ENCODE measurements at regions not wholly inside any gene's neighbourhood (a gene's known extent, or its start where the extent isn't known, plus 50 kb on each side); places are given as distances from the start of the nearest gene placed in this dataset.
A peak's percentile ranks its signal among the peaks of the same experiment; 100 is the strongest.

DNA sequence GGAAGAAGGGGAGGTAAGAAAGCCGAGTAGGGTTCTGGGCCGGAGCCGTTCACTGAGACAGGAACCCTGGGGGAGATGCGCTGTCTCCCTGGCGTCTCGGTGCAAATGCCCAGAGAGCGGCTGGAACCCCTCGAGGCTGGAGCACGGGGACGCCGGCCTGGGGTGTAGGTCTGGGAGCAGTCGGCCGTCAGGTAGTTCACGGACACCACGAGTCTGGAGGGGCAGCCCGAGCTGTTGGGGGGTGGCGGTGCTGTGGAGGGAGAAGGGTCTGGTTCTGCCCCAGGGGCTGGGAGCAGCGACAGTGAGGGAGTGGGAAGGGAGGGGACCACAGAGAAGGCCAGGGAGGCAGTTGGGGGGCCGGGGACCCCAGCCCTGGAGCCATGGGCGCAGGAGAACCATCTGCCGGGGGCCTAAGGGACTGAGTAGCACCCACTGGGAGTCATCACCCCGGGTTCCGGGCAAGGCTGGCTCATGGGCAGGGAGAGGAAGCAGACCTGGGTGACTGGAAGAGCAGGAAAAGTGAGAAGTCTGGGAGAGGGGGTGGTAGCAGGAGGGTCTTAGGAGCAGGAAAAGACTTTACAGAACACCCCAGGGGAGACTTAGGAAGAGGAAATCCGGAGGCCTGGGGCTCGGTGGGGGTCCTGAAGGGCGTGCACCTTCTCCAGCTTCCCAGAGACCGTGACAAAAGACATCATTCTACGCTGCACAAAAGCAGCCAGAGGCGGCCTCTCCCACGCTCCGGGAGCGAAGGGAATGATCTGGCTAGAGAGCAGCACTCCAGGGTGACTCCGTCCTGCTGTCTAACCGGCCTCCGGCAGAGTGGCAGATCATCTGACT is 173.1 kb upstream of the SOX1 start:
- DNase-seq (ENCODE audit: extremely low read depth, low read depth): no peak

GRCh38 chr13:111895896-111896821 is 170.8 kb upstream of the SOX1 start:
- DNase-seq (ENCODE audit: extremely low read depth, low read depth): no peak

DNA sequence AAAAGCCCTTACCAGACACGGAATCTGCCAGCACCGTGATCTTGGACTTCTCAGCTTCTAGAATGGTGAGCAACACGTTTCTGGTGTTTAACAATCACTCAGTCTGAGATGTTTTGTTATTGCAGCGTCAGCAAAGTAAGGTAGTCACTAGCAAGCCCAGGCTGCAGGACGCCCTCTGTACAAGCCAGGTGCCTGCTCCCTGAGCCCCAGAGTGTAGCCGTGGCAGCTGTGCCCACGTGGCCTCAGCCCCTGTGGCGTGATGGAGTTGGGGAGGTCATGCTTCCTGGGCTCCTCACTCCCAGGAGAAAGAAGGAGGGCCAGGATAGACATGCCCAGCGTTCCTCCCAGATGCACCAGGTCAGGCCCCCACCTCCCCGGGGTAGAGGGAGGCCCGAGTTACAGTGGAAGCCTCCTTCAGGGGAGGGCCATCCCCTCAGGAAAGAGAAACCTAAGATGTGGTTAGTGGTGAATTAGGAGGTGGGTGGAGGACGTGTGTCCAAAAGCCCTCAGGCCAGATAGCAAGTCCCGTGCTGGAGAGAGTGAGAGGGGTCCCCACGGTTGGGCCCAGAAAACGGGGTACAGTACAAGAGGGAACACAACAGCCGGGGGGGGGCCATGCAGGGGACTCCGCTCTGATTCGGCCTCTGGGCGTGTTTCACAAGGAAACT is 169.6 kb upstream of the SOX1 start:
- no peak for DNase-seq (ENCODE audit: extremely low read depth, low read depth)

GRCh38 chr13:111897846-111898215 is 169.1 kb upstream of the SOX1 start:
- DNase-seq (ENCODE audit: extremely low read depth, low read depth): no peak

DNA sequence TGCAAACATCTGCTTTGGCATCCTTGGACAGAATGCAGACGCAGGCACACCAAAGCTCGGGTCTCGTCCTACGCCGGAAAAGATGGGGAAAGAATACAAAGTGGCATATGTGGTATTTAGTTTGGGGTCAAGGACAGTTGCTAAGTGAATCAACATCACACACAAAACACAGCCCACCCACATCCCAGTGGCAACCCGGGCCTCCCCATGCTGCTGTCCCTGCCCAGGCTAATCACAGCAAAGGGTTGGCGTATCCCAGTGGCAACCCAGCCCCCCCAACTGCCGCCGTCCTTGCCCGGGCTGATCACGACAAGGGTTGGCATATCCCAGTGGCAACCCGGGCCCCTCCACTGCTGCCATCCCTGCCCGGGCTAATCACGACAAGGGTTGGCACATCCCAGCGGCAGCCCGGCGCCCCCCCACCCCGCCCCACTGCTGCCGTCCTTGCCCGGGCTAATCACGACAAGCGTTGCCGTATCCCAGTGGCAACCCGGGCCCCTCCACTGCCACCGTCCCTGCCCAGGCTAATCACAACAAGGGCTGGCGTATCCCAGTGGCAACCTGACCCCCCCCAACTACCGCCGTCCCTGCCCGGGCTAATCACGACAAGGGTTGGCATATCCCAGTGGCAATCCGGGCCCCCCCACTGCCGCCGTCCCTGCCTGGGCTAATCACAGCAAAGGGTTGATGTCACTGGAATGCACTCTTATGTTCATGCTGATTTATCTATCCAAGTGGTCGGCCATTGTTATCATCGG is 167.8 kb upstream of the SOX1 start:
- no peak for DNase-seq (ENCODE audit: extremely low read depth, low read depth)

DNA sequence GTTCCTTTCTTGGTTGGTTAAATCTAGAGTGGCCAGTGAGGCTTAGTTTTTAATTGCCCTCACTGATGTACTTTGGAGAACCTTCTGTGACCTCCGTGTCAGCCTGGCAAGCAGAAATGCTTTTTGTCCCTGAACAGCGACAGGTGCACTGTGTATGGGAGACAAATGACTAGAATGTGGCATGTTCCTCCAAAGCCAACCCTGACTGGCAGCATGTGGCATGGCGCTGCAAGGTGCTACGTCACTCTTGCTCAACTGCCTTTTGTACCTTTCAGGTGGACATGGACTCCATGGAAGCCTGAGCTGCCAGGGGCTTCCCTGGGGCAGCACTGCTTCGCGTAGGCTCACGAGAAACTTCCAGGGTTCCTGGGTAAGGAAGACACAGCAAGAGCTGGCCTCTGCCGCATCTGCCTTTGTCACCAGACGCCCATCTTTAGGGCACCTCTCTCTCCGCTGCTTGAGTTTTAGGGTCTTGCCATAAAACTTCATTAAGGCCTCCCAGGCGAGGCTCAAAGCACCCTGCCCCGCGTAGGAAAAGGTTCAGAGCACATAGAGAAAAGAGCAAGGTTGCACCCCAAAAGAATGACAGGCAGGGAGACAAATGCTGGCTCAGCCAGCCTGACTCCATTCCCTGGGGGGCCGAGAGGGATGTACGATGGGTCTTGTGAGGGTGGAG is 167.1 kb upstream of the SOX1 start:
- no peak for DNase-seq (ENCODE audit: extremely low read depth, low read depth)

DNA sequence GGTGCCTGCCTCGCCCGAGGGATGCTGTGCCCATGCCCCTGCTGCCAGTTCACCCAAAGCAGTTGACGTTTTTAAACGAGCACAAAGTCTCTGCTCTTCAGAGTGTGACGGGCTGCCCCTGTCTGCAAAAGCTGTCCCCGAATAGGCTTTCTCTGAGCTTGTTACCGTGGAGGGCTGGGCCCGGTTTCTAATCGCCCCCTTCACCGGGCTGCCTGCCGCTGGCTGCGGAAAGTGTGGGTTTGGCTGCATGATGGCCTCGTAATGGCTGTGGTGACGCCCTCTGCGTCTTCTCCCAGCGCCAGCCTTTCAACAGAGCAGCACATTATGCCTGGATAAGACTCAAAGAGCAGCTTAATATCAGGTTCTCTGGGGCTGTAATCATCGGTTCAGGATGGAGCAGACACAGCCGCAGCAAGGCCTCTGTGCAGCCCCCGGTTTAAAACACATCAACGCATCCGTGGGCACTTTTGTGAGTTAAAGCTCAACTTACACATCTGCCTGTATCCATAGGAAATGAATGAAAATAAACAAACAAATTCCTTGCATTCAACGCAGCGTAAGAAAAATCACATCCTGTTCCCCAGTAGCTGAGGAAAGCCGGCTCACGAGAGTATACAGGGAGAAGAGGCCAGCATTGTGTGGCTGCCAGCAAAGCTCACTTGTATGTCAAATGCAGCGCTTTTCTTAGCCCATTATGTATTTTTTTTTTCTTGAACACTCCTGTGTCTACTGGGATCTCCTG is 166.4 kb upstream of the SOX1 start:
- DNase-seq (ENCODE audit: extremely low read depth, low read depth): peak; percentile 13

DNA sequence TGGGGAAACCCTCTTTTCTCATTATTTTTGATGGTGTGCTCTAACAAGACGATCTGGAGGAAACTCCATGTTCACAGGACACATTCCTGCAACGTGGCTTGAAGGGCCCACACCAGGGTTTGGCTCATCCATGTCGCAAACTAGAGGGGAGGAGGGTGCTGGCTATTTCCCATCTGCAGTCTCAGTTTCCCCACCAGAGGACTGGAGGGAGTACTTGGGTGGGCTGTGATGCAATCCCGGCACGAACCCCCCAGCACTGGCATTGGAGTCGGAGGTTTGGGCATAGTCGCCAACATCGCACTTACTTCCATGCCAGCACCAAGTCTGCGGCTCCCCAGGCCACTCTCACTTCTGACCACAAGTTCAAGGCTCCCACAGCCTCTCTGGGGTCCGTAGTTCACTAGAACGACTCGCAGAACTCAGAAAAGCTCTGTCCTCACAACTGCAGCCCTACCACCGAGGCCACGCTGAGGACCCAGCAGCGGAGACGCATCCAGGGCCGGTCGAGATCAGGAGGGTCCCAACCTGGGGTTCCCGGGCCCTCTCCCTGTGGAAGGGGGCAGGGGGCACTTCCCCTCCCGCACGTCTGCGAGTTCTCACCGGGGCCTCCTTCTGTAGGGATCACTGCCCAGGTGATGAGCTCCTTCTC is 165.6 kb upstream of the SOX1 start:
- DNase-seq (ENCODE audit: extremely low read depth, low read depth): no peak

DNA sequence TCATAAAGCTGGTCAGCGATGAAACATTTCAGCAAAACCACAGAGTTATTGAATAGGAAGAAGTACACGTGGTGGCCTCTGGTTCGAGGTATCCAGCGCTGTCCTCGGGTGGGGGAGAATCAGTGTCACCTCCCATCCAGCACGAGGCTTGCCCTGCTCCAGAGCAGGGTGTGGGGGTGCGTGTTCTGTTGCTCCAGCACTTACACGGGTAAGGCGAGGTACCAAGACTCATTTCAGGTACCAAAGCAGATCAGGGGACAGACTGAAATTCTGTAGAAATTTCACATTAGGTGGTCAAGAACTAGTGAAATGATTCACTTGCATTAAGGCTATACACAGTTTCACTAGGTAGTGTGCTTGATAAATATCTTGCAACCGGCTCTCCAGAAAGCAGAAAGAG is 164.2 kb upstream of the SOX1 start:
- no peak for DNase-seq (ENCODE audit: extremely low read depth, low read depth)

DNA sequence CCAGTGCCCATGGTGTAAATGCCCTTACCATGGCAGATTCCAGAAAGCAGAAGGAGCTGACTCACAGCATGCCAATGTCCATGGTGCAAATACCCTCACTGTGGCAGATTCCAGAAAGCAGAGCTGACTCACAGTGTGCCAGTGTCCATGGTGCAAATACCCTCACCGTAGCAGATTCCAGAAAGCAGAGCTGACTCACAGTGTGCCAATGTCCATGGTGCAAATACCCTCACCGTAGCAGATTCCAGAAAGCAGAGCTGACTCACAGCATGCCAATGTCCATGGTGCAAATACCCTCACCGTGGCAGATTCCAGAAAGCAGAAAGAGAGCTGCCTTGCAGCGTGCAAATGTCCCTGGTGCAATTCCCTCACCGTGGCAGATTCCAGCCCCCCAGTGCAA is 163.8 kb upstream of the SOX1 start:
- peak; percentile 2 for DNase-seq (ENCODE audit: extremely low read depth, low read depth)

DNA sequence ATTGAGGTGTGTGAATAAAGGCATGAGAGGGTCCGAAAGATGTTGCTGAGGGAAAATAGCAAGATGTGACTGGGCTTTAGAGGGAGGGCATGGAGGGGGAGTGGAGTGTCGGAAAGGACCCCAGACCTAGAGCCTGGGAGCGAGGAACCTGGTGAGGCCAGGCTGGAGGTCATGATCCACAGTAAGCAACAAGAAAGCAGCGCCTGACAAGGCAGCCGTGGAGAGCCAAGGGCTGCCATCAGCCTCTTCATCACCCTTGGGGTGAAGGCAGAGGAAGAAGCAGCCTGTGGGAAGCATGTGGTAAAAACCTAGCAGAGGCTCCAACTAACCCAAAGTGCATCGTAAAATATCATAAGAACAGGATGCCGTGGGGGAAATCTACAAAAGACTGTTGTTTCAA is 162.8 kb upstream of the SOX1 start:
- no peak for DNase-seq (ENCODE audit: extremely low read depth, low read depth)

DNA sequence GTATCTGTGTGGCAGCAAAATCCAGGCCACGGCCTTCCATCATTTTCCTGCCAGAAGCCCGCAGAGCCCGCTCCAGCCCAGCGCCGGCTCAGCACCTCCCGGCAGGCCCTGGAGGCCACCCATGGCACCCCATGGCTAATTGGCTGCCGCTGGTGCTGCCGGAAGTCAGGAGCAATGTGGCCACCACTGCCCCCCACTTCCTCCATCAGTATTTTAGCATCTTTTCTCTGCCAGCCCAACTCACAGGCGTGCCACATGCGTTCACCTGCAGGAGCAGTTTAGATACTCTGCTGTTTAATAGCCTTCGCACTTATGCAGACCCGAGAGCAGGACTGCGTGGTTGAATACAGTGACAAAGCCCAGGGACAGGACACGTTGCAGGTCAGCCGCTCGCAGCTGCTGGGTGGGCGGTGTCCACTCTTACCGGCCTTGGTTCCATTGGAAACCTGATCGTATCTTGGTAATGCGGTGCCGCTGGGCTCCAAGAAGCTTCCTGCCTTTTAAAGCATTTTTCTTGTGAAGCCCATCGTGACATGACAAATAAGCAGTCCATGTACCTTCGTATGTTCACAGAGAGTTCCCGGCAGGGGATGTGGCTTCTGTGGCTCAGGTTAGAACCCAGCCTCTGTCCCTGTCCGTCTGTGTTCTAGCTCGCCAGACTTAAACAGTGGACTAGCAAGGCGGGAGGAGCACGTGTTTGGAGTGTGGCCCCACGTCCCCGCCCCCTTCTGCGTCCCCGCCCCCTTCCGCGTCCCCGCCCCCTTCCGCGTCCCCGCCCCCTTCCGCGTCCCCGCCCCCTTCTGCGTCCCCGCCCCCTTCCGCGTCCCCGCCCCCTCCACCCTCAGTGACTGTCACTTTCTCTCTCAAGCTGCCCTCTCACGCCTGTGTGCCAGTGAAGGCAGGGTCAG is 162.0 kb upstream of the SOX1 start:
- DNase-seq (ENCODE audit: extremely low read depth, low read depth): no peak

DNA sequence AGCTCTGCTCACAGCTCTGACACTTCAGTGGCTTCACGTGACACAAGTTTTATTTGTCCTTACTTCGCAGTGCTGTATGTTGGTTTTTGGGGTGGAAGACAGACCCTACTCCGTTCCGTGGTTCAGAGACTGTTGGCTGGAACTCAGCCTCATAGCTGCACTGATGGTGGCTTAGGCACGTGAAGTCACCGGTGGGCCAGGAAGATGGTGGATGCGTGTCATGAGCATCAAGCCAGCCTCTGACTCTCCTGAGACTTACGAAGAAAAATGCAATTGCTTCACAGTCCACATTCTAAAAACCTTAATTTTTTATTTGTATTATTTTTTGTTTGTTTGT is 161.4 kb upstream of the SOX1 start:
- no peak for DNase-seq (ENCODE audit: extremely low read depth, low read depth)

DNA sequence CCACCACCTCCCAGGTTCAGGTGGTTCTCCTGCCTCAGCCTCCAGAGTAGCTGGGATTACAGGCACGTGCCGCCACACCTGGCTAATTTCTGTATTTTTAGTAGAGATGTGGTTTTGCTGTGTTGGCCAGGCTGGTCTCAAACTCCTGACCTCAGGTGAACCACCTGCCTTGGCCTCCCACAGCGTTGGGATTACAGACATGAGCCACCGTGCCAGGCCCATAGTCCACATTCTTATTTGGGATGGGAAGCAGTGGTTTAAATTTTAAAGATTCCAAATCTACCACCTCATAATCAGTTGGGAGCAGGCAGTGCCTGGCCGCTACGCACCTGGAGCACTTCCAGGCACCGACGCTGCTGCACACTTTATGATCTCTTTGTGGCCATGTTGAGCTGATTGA is 160.6 kb upstream of the SOX1 start:
- DNase-seq (ENCODE audit: extremely low read depth, low read depth): no peak

GRCh38 chr13:111906816-111907215 is 160.1 kb upstream of the SOX1 start:
- DNase-seq (ENCODE audit: extremely low read depth, low read depth): no peak

- no peak for DNase-seq (ENCODE audit: extremely low read depth, low read depth)
Observed at GRCh38 chr13:111907341-111907880, 159.5 kb upstream of the SOX1 start.

DNA sequence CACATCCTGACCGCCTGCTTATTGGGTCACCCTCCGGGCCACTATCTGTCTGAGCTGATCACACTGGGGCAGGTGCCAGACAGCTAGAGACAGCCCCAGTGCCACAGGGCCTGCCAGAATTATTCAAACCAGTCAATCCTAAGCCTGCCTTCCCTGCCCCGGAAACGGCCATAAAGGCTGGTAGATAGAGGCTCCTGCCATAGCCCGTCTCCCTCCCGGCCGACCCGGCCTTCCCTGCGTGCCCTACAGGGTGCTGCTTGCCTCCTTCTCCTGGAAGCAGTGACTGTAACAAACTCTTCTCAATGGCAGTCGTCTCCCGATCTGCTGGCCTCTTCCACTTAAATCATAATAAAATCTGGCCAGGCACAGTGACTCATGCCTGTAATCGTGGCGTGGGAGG is 158.6 kb upstream of the SOX1 start:
- no peak for DNase-seq (ENCODE audit: extremely low read depth, low read depth)

DNA sequence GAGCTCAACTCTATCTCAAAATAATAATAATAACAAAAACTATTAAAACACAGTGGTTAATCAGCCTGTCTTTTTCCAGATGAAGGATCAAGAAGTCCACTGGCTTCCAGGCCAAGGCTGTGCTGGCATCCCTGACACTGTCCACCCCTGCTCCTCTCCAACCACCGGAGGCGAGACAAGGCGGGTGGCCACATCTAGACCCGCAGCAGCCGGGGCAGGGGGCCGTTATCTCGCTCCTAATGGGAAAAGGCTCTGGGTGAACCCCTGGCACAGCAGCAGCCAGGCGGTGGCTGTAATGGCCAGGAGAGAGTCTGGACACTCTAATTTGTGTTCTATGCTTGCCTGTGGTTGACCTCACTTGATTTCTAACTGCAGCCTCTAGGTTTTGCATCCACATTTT is 158.0 kb upstream of the SOX1 start:
- no peak for DNase-seq (ENCODE audit: extremely low read depth, low read depth)

Data from NCI-H460 (cell line).